PC-3 (cell line): ENCODE measurements at regions not wholly inside any gene's neighbourhood (a gene's known extent, or its start where the extent isn't known, plus 50 kb on each side); places are given as distances from the start of the nearest gene placed in this dataset.
"Not testable (repeated sequence)": the region's sequence is repeated elsewhere in the genome, so short reads cannot be mapped to it uniquely, and the experiment has no call there.

ENCODE experiments used
- CTCF ChIP-seq: fragments of 300-600 bp; sonication (generic); conservative IDR thresholded peaks from 2 replicates; pipeline ENCODE4 v1.5.1; 2017; ENCODE audit warnings: antibody characterized with exemption, low read depth, mild to moderate bottlenecking, low read length
- EZH2phosphoT487 ChIP-seq: fragments of 300-600 bp; sonication (generic); IDR thresholded peaks from 2 replicates; pipeline ENCODE4 v1.6.1; 2018; ENCODE audit warnings: mild to moderate bottlenecking, antibody characterized with exemption, low read length, borderline replicate concordance

GRCh38 chr5:82583331-82583730, 305.2 kb upstream of the RPS23 start:
- not testable (repeated sequence) for TF ChIP-seq CTCF, EZH2phosphoT487
